CD4-positive, alpha-beta memory T cell (primary cell): ENCODE measurements at regions not wholly inside any gene's neighbourhood (a gene's known extent, or its start where the extent isn't known, plus 50 kb on each side); places are given as distances from the start of the nearest gene placed in this dataset.
A peak's percentile ranks its signal among the peaks of the same experiment; 100 is the strongest.

ENCODE experiments used
- CTCF ChIA-PET: fragments of 350-600 bp; sonication (Branson Sonifier 250); formaldehyde crosslinking; loops from one replicate; lab custom pipeline; 2021; ENCODE audit warnings: inconsistent platforms; ENCODE audit not compliant: partially characterized antibody; lab: Charles Lee
- POLR2A ChIA-PET: fragments of 350-600 bp; sonication (Branson Sonifier 250); formaldehyde crosslinking; loops from one replicate; lab custom pipeline; 2021; ENCODE audit not compliant: partially characterized antibody; lab: Charles Lee
- DNase-seq, 5 donors: peaks; one replicate each; pipeline versions ENCODE4 v3.0.0 to v3.0.0-alpha.2; 2020 to 2022; ENCODE audit warnings: mixed read lengths in 1 of 5
- H3K27ac ChIP-seq: one replicate; pipeline ENCODE4 v1.7.0; 2013; ENCODE audit warnings: low read depth, low read length
- H3K27me3 ChIP-seq: 2 replicates; pipeline ENCODE4 v1.7.0; 2013; ENCODE audit warnings: mild to moderate bottlenecking, low read length, moderate library complexity; ENCODE audit not compliant: insufficient read depth
- H3K36me3 ChIP-seq: 2 replicates; pipeline ENCODE4 v1.7.0; 2013; ENCODE audit warnings: mild to moderate bottlenecking, low read length, moderate library complexity; ENCODE audit not compliant: insufficient read depth
- H3K4me1 ChIP-seq: 2 replicates; pipeline ENCODE4 v1.7.0; 2013; ENCODE audit warnings: mild to moderate bottlenecking, low read length, moderate library complexity; ENCODE audit not compliant: insufficient read depth
- H3K4me3 ChIP-seq, 2 donors: one replicate each; pipeline ENCODE4 v1.7.0; 2013; ENCODE audit warnings: low read length in 2 of 2, mild to moderate bottlenecking in 1 of 2
- H3K9me3 ChIP-seq, 2 donors: one replicate each; pipeline ENCODE4 v1.7.0; 2013; ENCODE audit warnings: low read length in 2 of 2, control low read depth in 1 of 2; ENCODE audit not compliant: control insufficient read depth in 1 of 2
- H3K27ac Mint-ChIP-seq, 7 donors: one replicate each; pipeline ENCODE4 v1.8.0; 2020 to 2021; ENCODE audit warnings: mixed read lengths in 7 of 7, mild to moderate bottlenecking in 6 of 7, inconsistent platforms in 3 of 7, moderate library complexity in 3 of 7
- H3K27me3 Mint-ChIP-seq, 2 donors: one replicate each; pipeline ENCODE4 v1.8.0; 2020 to 2021; ENCODE audit warnings: mixed read lengths in 2 of 2
- H3K36me3 Mint-ChIP-seq, 2 donors: one replicate each; pipeline ENCODE4 v1.8.0; 2020 to 2021; ENCODE audit warnings: mixed read lengths in 2 of 2, inconsistent platforms in 1 of 2, mild to moderate bottlenecking in 1 of 2
- H3K4me1 Mint-ChIP-seq, 4 donors: one replicate each; pipeline ENCODE4 v1.8.0; 2020 to 2021; ENCODE audit warnings: mixed read lengths in 4 of 4, mild to moderate bottlenecking in 1 of 4
- H3K4me3 Mint-ChIP-seq, 8 donors: one replicate each; pipeline ENCODE4 v1.8.0; 2020 to 2021; ENCODE audit warnings: mixed read lengths in 8 of 8, mild to moderate bottlenecking in 7 of 8, moderate library complexity in 6 of 8, inconsistent platforms in 3 of 8
- H3K9me3 Mint-ChIP-seq, 8 donors: one replicate each; pipeline ENCODE4 v1.8.0; 2020 to 2021; ENCODE audit warnings: mixed read lengths in 8 of 8, mild to moderate bottlenecking in 5 of 8, inconsistent platforms in 3 of 8, moderate library complexity in 1 of 8
- intact Hi-C: fragments of 100-400 bp; cut with micrococcal nuclease; formaldehyde crosslinking; loops from one replicate; pipeline ENCODE4 v1.15.1; 2023

- Mint-ChIP-seq H3K4me1 (peaks cover 15 to 20% (median 18%) of the 10 kb centered on the region in 4 donors), H3K9me3 (peaks cover 0 to 2% (median 0%) of the 10 kb centered on the region in 8 donors), H3K27ac (no peak overlapping the region), H3K36me3 (no peaks in the 10 kb centered on the region), H3K27me3 (peaks cover 10 to 36% of the 10 kb centered on the region in 2 donors), H3K4me3 (peak overlapping the region in 1 of 8 donors; percentile 4)
- H3K4me3 ChIP-seq, result no peak overlapping the region
- intact Hi-C loops, result no loop called here
- ChIA-PET POLR2A (no interaction called here), CTCF (interaction anchor here (1.1 kb wide), 1 partner anchor 70 kb away, joined by 4 read pairs; no protein-coding TSS in a partner anchor)
- H3K4me1 ChIP-seq, result peaks cover 21% of the 10 kb centered on the region
- H3K27me3 ChIP-seq, result no peaks in the 10 kb centered on the region
- H3K27ac ChIP-seq, result no peak overlapping the region
- DNase-seq, result no peak
- no peaks in the 10 kb centered on the region for H3K9me3 ChIP-seq
- H3K36me3 ChIP-seq, result no peaks in the 10 kb centered on the region
These were observed 187.5 kb upstream of the NFE2L3 start for GRCh38 chr7:25964483-25964991.

GRCh38 chr7:25965405-25966123 lies 186.4 kb upstream of the NFE2L3 start:
- POLR2A ChIA-PET, result no interaction called here
- CTCF ChIA-PET, result interaction anchor here (1.1 kb wide), 1 partner anchor 71 kb away, joined by 4 read pairs; no protein-coding TSS in a partner anchor
- Histone ChIP-seq H3K36me3 (no peaks in the 10 kb centered on the region), H3K27ac (no peak overlapping the region), H3K27me3 (no peaks in the 10 kb centered on the region), H3K4me3 (no peak overlapping the region), H3K9me3 (no peaks in the 10 kb centered on the region), H3K4me1 (peaks cover 21% of the 10 kb centered on the region)
- DNase-seq, result no peak
- peaks cover 15 to 20% (median 18%) of the 10 kb centered on the region in 4 donors for H3K4me1 Mint-ChIP-seq
- H3K36me3 Mint-ChIP-seq, result no peaks in the 10 kb centered on the region
- no peak overlapping the region for H3K4me3 Mint-ChIP-seq
- peaks cover 10 to 36% of the 10 kb centered on the region in 2 donors for H3K27me3 Mint-ChIP-seq
- intact Hi-C loops, result no loop called here
- no peak overlapping the region for H3K27ac Mint-ChIP-seq
- peaks cover 0 to 2% (median 0%) of the 10 kb centered on the region in 8 donors for H3K9me3 Mint-ChIP-seq

DNA sequence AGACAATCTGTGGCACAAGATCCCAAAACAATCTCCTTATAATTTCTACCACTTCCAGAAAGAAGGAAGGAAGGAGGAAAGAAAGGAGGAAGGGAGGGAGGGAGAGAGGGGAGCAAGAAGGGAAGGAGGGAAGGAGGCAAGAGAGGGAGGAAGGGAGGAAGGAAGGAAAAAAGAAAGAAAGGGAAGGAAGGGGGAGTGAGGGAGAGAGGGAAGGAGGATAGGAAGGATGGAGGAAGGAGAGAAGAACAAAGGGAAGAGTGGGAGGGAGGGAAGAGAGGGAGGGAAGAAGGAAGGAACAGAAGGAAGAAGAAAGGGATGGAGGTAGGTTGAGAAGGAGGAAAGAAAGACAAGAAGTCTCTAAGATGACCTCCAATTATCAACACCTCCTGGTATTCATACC lies 185.5 kb upstream of the NFE2L3 start:
- H3K4me1 Mint-ChIP-seq, result peaks cover 15 to 20% (median 18%) of the 10 kb centered on the region in 4 donors
- H3K9me3 Mint-ChIP-seq, result no peaks in the 10 kb centered on the region
- no peak overlapping the region for H3K27ac Mint-ChIP-seq
- Histone ChIP-seq H3K27me3 (no peaks in the 10 kb centered on the region), H3K4me1 (peaks cover 21% of the 10 kb centered on the region), H3K36me3 (no peaks in the 10 kb centered on the region), H3K4me3 (no peak overlapping the region), H3K27ac (no peak overlapping the region), H3K9me3 (no peaks in the 10 kb centered on the region)
- H3K27me3 Mint-ChIP-seq, result peaks cover 10 to 35% of the 10 kb centered on the region in 2 donors
- intact Hi-C loops, result no loop called here
- ChIA-PET CTCF (interaction anchor here (1.8 kb wide), 1 partner anchor 20 kb away, joined by 4 read pairs; no protein-coding TSS in a partner anchor), POLR2A (no interaction called here)
- H3K4me3 Mint-ChIP-seq, result no peak overlapping the region
- H3K36me3 Mint-ChIP-seq, result no peaks in the 10 kb centered on the region
- DNase-seq, result no peak

GRCh38 chr7:25967278-25968204 lies 184.5 kb upstream of the NFE2L3 start:
- POLR2A ChIA-PET, result no interaction called here

DNA sequence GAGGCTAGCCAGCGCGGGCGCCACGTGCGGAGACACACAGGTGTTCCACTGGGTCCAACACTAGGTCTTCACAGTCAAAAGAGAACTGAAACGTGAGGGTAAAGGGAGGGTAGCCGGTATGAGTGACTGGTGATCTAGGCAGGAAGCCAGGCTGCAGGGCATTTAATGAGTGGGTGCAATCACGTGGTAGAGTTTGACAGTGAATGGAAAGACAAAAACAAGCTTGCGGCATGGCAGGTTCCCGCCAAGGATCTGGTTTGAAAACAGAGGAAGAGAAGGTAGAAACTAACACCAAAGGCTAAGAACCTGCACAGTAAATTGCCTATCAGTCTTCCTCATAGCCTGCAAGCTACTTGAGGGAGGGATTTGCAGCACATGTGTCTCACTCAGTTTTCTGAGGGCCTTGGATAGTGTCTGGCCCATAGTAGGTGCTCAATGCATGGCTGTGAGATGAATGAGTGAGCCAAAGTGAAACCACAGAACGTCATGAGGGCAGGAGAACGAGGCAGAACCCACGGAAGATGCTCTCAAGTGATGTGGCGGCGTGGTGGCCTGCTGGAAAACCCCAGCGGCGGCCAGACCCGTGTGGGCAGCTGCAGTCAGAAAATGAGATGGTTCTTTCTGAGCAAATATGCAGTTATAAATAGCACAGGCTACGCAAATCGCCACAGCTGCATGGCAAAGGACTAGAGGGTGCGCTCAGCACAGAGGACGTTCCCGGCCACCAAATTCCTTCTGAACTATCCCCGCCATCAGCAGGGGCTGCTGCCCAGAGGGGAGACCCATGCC lies 183.6 kb upstream of the NFE2L3 start:
- H3K27ac Mint-ChIP-seq, result peak overlapping the region in 5 of 7 donors; percentile 0 to 80 (median 47)
- Histone ChIP-seq H3K27ac (no peak overlapping the region), H3K36me3 (no peaks in the 10 kb centered on the region), H3K4me3 (peak overlapping the region in 1 of 2 donors; percentile 38), H3K27me3 (no peaks in the 10 kb centered on the region), H3K9me3 (no peaks in the 10 kb centered on the region), H3K4me1 (peaks cover 21% of the 10 kb centered on the region)
- intact Hi-C loops, result no loop called here
- H3K27me3 Mint-ChIP-seq, result peaks cover 15 to 34% of the 10 kb centered on the region in 2 donors
- H3K4me1 Mint-ChIP-seq, result peaks cover 15 to 20% (median 18%) of the 10 kb centered on the region in 4 donors
- peaks cover 0 to 2% of the 10 kb centered on the region in 2 donors for H3K36me3 Mint-ChIP-seq
- H3K9me3 Mint-ChIP-seq, result peaks cover 0 to 5% (median 2%) of the 10 kb centered on the region in 8 donors
- H3K4me3 Mint-ChIP-seq, result peak overlapping the region; percentile 69 to 89 (median 80)
- DNase-seq, result peak; percentile 14 to 47 (median 25)
- CTCF ChIA-PET, result interaction anchor here (1.0 to 1.8 kb wide), 3 partner anchors 9 to 696 kb away, joined by 4 to 5 read pairs (median 4); no protein-coding TSS in a partner anchor
- POLR2A ChIA-PET, result no interaction called here

More at GRCh38 chr7:25967278-25968204, 184.5 kb upstream of the NFE2L3 start:
- Histone ChIP-seq H3K4me3 (peak overlapping the region in 1 of 2 donors; percentile 38), H3K27me3 (no peaks in the 10 kb centered on the region), H3K27ac (no peak overlapping the region), H3K36me3 (no peaks in the 10 kb centered on the region), H3K9me3 (no peaks in the 10 kb centered on the region), H3K4me1 (peaks cover 21% of the 10 kb centered on the region)
- CTCF ChIA-PET, result interaction anchor here (1.0 to 1.8 kb wide), 3 partner anchors 8 to 697 kb away, joined by 4 to 5 read pairs (median 4); no protein-coding TSS in a partner anchor
- peak overlapping the region in 3 of 7 donors; percentile 47 to 80 (median 55) for H3K27ac Mint-ChIP-seq
- H3K27me3 Mint-ChIP-seq, result peaks cover 13 to 35% of the 10 kb centered on the region in 2 donors
- H3K4me3 Mint-ChIP-seq, result peak overlapping the region; percentile 69 to 89 (median 80)
- H3K4me1 Mint-ChIP-seq, result peaks cover 15 to 20% (median 18%) of the 10 kb centered on the region in 4 donors
- H3K36me3 Mint-ChIP-seq, result peaks cover 0 to under 1% of the 10 kb centered on the region in 2 donors
- peak in 1 of 5 donors; percentile 5 for DNase-seq
- intact Hi-C loops, result no loop called here
- H3K9me3 Mint-ChIP-seq, result peaks cover 0 to 3% (median 0%) of the 10 kb centered on the region in 8 donors

DNA sequence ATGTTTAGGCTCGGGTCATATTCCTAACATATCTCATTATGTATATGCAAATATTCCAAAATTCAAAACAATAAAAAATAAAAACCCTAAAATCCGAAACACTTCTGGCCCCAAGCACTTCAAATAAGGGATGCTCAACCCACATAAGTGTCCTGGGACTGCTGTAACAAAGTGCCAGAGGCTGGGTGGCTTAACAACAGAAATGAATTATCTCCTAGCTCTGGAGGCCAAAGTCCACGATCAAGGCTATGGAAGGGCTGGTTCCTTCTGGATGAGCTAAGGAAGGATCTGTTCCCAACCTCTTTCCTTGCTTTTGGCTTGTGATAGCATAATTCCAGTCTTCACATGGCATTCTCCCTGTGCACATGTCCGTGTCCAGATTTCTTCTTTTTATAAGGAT lies 181.6 kb upstream of the NFE2L3 start:
- CTCF ChIA-PET, result no interaction called here
- Histone ChIP-seq H3K27me3 (no peaks in the 10 kb centered on the region), H3K9me3 (no peaks in the 10 kb centered on the region), H3K27ac (no peak overlapping the region), H3K36me3 (no peaks in the 10 kb centered on the region), H3K4me3 (no peak overlapping the region), H3K4me1 (peaks cover 21% of the 10 kb centered on the region)
- intact Hi-C loops, result no loop called here
- Mint-ChIP-seq H3K4me1 (peaks cover 15 to 20% (median 18%) of the 10 kb centered on the region in 4 donors), H3K4me3 (no peak overlapping the region), H3K27ac (no peak overlapping the region), H3K36me3 (peaks cover 0 to 2% of the 10 kb centered on the region in 2 donors), H3K27me3 (peaks cover 9 to 28% of the 10 kb centered on the region in 2 donors), H3K9me3 (peaks cover 0 to 5% (median 2%) of the 10 kb centered on the region in 8 donors)
- DNase-seq, result no peak
- POLR2A ChIA-PET, result no interaction called here
